ENCODE measurements at regions not wholly inside any gene's neighbourhood (a gene's known extent, or its start where the extent isn't known, plus 50 kb on each side); places are given as distances from the start of the nearest gene placed in this dataset.

- TF ChIP-seq POLR2A (IDR thresholded peaks at IDR 0.05; ENCODE audit: low read depth, low read length) (no peak), TAF1 (IDR thresholded peaks at IDR 0.05; ENCODE audit: borderline replicate concordance, low read depth, low read length) (no peak)
These were observed 127.9 kb downstream of the IRX5 start for GRCh38 chr16:55058576-55058975.

Data from GM12892 (cell line).